B cell (primary cell): ENCODE measurements at regions not wholly inside any gene's neighbourhood (a gene's known extent, or its start where the extent isn't known, plus 50 kb on each side); places are given as distances from the start of the nearest gene placed in this dataset. TPM values are rescaled to one million over a fixed set of nuclear protein-coding genes. Genes with fewer than 3 reads are reported as not detected.

Experiments
- ATAC-seq: fragments of 200-7000 bp; cut with Tn5 transposase; one replicate; pipeline ENCODE4 v1.10.0; 2021; ENCODE audit warnings: low read depth, mild to moderate bottlenecking, moderate number of reproducible peaks, moderate library complexity
- CTCF ChIA-PET: fragments of 350-600 bp; sonication (Branson Sonifier 250); formaldehyde crosslinking; loops from one replicate; lab custom pipeline; 2021; ENCODE audit warnings: antibody characterized with exemption, inconsistent platforms; lab: Charles Lee
- POLR2A ChIA-PET: fragments of 350-600 bp; sonication (Branson Sonifier 250); formaldehyde crosslinking; loops from one replicate; lab custom pipeline; 2021; ENCODE audit warnings: antibody characterized with exemption; lab: Charles Lee
- DNase-seq: peaks from one replicate; pipeline ENCODE4 v3.0.0; 2013
- H2AFZ ChIP-seq: 2 replicates; pipeline ENCODE4 v1.6.1; 2012; ENCODE audit warnings: mild to moderate bottlenecking, low read depth, low read length; ENCODE audit not compliant: insufficient read depth, poor library complexity, severe bottlenecking
- H3K27ac ChIP-seq, 2 donors: 1 replicate in 1 of 2; 2 replicates in 1 of 2; pipeline ENCODE4 v1.5.1; 2012 to 2013; ENCODE audit warnings: low read length in 2 of 2, mild to moderate bottlenecking in 2 of 2, moderate library complexity in 1 of 2
- H3K27me3 ChIP-seq, 4 experiments: fragments of 200-600 bp in 1 of 4; sonication (generic) in 1 of 4; replicated peaks in 1 of 4; 1 replicate in 2 of 4; 2 replicates in 2 of 4; pipeline versions ENCODE4 v1.6.1 to v1.7.0; 2013 to 2016; ENCODE audit warnings: low read length in 3 of 4, mild to moderate bottlenecking in 2 of 4, mixed read lengths in 1 of 4, moderate library complexity in 1 of 4; ENCODE audit not compliant: insufficient read depth in 4 of 4, control insufficient read depth in 3 of 4; ENCODE audit errors: control extremely low read depth in 1 of 4
- H3K36me3 ChIP-seq, 2 experiments: replicated peaks in 1 of 2; 1 replicate in 1 of 2; 2 replicates in 1 of 2; pipeline versions ENCODE4 v1.6.1 to v1.7.1; 2013; ENCODE audit warnings: low read length in 1 of 2; ENCODE audit not compliant: insufficient read depth in 2 of 2, control insufficient read depth in 1 of 2; ENCODE audit errors: control extremely low read depth in 1 of 2, extremely low read depth in 1 of 2
- H3K4me1 ChIP-seq, 2 donors: fragments of 200-600 bp in 1 of 2; sonication (generic) in 1 of 2; 1 replicate in 1 of 2; 2 replicates in 1 of 2; pipeline versions ENCODE4 v1.5.1 to v1.6.1; 2013 to 2017; ENCODE audit warnings: low read length in 2 of 2; ENCODE audit not compliant: control insufficient read depth in 2 of 2, insufficient read depth in 2 of 2
- H3K4me2 ChIP-seq: replicated peaks from 2 replicates; pipeline ENCODE3; 2012; ENCODE audit warnings: mild to moderate bottlenecking, low read depth, low read length; ENCODE audit not compliant: poor library complexity, severe bottlenecking
- H3K4me3 ChIP-seq, 5 experiments: fragments of 200-600 bp in 1 of 5; sonication (generic) in 1 of 5; 1 replicate in 3 of 5; 2 replicates in 2 of 5; pipeline versions ENCODE4 v1.5.1 to v1.7.0; 2011 to 2016; ENCODE audit warnings: low read length in 4 of 5, mild to moderate bottlenecking in 4 of 5, low read depth in 2 of 5, control low read depth in 1 of 5, moderate library complexity in 1 of 5; ENCODE audit not compliant: insufficient read depth in 1 of 5; ENCODE audit errors: control extremely low read depth in 1 of 5, extremely low read depth in 1 of 5
- H3K79me2 ChIP-seq: fragments of 200-600 bp; sonication (generic); one replicate; pipeline ENCODE4 v1.6.0; 2016; ENCODE audit warnings: low read length; ENCODE audit not compliant: control insufficient read depth, insufficient read depth
- H3K9ac ChIP-seq: fragments of 200-600 bp; sonication (generic); 2 replicates; pipeline ENCODE4 v1.6.1; 2017; ENCODE audit warnings: mild to moderate bottlenecking, low read length, moderate library complexity
- H3K9me3 ChIP-seq, 3 donors: one replicate each; pipeline versions ENCODE4 v1.6.1 to v1.7.1; 2013; ENCODE audit warnings: low read length in 2 of 3; ENCODE audit not compliant: control insufficient read depth in 2 of 3, insufficient read depth in 1 of 3; ENCODE audit errors: control extremely low read depth in 1 of 3
- H4K20me1 ChIP-seq: 2 replicates; pipeline ENCODE4 v1.6.0; 2012; ENCODE audit warnings: mild to moderate bottlenecking, low read length; ENCODE audit not compliant: insufficient read depth, control insufficient read depth, poor library complexity, severe bottlenecking
- H3K27ac Mint-ChIP-seq: one replicate; pipeline ENCODE4 v1.8.0; 2021; ENCODE audit warnings: mixed read lengths
- H3K27me3 Mint-ChIP-seq: one replicate; pipeline ENCODE4 v1.8.0; 2021; ENCODE audit warnings: mixed read lengths
- H3K4me1 Mint-ChIP-seq: one replicate; pipeline ENCODE4 v1.8.0; 2021; ENCODE audit warnings: mixed read lengths
- H3K4me3 Mint-ChIP-seq: one replicate; pipeline ENCODE4 v1.8.0; 2021; ENCODE audit warnings: mixed read lengths
- H3K9me3 Mint-ChIP-seq: one replicate; pipeline ENCODE4 v1.8.0; 2022; ENCODE audit warnings: mixed read lengths; ENCODE audit not compliant: insufficient read depth
- EZH2 ChIP-seq: IDR thresholded peaks from 2 replicates; pipeline ENCODE4 v1.6.1; 2012; ENCODE audit warnings: borderline replicate concordance, low read depth, mild to moderate bottlenecking, moderate library complexity, low read length; ENCODE audit not compliant: insufficient read depth, poor library complexity, severe bottlenecking
- WGBS: methylation state at CpG from one replicate; pipeline ENCODE4 v1.1.5; 2013; ENCODE audit warnings: missing lambda C conversion rate; ENCODE audit not compliant: insufficient coverage; 5-methylcytosine and 5-hydroxymethylcytosine counted together
- intact Hi-C: fragments of 100-400 bp; cut with micrococcal nuclease; formaldehyde crosslinking; loops from one replicate; pipeline ENCODE4 v1.10.0; 2022
- small RNA-seq: library from RNA; depleted of rRNA; stranded (forward); fragments of <200 nt; gene quantifications from one replicate; pipeline ENCODE3, GENCODE V24; 2012; ENCODE audit warnings: low replicate concordance, low read depth; ENCODE audit not compliant: insufficient read length
- TF ChIP-seq, protein P1 (sequence below): fragments of 200-600 bp; IDR thresholded peaks from one replicate; pipeline ENCODE4 v1.8.0; 2022; ENCODE audit warnings: antibody characterized with exemption, mild to moderate bottlenecking

DNA sequence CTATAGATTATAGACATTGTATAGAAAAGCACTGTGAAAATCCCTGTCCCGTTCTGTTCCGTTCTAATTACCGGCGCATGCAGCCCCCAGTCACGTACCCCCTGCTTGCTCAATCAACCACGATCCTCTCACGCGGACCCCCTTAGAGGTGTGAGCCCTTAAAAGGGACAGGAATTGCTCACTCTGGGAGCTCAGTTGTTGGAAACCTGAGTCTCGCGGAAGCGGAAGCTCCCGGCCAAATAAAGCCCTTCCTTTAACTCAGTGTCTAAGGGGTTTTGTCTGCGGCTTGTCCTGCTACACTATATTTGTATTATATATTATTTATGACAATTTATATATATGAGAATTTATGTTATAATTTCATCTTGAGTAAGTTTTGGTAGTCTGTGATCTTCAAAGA is 213.6 kb upstream of the AMIGO2 start:
- ChIA-PET CTCF (no interaction called here), POLR2A (no interaction called here)
- no peak overlapping the region for H3K27ac Mint-ChIP-seq
- H2AFZ ChIP-seq = no peak overlapping the region
- peaks cover 2% of the 10 kb centered on the region for H3K9me3 Mint-ChIP-seq
- H3K27me3 ChIP-seq = no peaks in the 10 kb centered on the region
- H3K9ac ChIP-seq = no peak overlapping the region
- H3K4me3 ChIP-seq = no peak overlapping the region
- no peak for DNase-seq
- no peak overlapping the region for H3K4me2 ChIP-seq
- no peaks in the 10 kb centered on the region for H3K79me2 ChIP-seq
- no peak for ATAC-seq
- peaks cover 0 to 3% of the 10 kb centered on the region in 2 donors for H3K4me1 ChIP-seq
- WGBS = 100% methylated on average over 4 of the region's 13 CpGs
- H3K4me3 Mint-ChIP-seq = no peak overlapping the region
- TF ChIP-seq, protein P1, sequence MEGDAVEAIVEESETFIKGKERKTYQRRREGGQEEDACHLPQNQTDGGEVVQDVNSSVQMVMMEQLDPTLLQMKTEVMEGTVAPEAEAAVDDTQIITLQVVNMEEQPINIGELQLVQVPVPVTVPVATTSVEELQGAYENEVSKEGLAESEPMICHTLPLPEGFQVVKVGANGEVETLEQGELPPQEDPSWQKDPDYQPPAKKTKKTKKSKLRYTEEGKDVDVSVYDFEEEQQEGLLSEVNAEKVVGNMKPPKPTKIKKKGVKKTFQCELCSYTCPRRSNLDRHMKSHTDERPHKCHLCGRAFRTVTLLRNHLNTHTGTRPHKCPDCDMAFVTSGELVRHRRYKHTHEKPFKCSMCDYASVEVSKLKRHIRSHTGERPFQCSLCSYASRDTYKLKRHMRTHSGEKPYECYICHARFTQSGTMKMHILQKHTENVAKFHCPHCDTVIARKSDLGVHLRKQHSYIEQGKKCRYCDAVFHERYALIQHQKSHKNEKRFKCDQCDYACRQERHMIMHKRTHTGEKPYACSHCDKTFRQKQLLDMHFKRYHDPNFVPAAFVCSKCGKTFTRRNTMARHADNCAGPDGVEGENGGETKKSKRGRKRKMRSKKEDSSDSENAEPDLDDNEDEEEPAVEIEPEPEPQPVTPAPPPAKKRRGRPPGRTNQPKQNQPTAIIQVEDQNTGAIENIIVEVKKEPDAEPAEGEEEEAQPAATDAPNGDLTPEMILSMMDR = no peak
- TF ChIP-seq EZH2 = no peak
- H4K20me1 ChIP-seq = no peaks in the 10 kb centered on the region
- intact Hi-C loops = no loop called here
- H3K4me1 Mint-ChIP-seq = peaks cover 5% of the 10 kb centered on the region
- H3K9me3 ChIP-seq = peaks cover 0 to 6% (median 0%) of the 10 kb centered on the region in 3 donors
- H3K36me3 ChIP-seq = no peaks in the 10 kb centered on the region
- H3K27me3 Mint-ChIP-seq = no peaks in the 10 kb centered on the region
- no peak overlapping the region for H3K27ac ChIP-seq

DNA sequence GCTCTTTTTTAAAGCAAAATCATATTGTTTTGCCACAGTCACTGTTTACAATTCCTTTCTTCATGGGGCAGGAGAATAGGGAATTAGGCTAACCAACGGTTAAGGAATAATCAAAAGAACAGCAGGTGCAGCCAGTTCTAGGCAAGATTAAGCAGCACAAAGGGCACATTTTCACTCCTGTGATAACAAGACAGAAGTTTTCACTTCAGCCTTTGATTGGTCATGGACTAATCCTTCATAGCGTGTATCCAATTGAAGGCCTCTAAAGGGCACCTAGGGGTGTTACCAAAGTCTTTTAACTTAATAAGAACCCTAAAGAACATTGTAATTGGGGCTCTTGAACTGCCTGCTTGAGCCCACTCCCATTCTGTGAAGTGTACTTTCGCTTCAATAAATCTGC is 206.9 kb upstream of the AMIGO2 start:
- WGBS = 100% methylated on average over 2 of the region's 3 CpGs
- no peak overlapping the region for H3K4me2 ChIP-seq
- no peaks in the 10 kb centered on the region for H3K4me1 ChIP-seq
- ChIA-PET POLR2A (no interaction called here), CTCF (no interaction called here)
- H3K27me3 Mint-ChIP-seq = no peaks in the 10 kb centered on the region
- H3K4me3 ChIP-seq = no peak overlapping the region
- peaks cover under 1% of the 10 kb centered on the region for H3K4me1 Mint-ChIP-seq
- H2AFZ ChIP-seq = no peak overlapping the region
- ATAC-seq (no peak), DNase-seq (no peak)
- no peak overlapping the region for H3K9ac ChIP-seq
- TF ChIP-seq EZH2 = no peak
- TF ChIP-seq, protein P1 = no peak
- no peaks in the 10 kb centered on the region for H3K79me2 ChIP-seq
- no peaks in the 10 kb centered on the region for H4K20me1 ChIP-seq
- intact Hi-C loops = no loop called here
- no peaks in the 10 kb centered on the region for H3K36me3 ChIP-seq
- no peaks in the 10 kb centered on the region for H3K27me3 ChIP-seq
- no peaks in the 10 kb centered on the region for H3K9me3 Mint-ChIP-seq
- H3K4me3 Mint-ChIP-seq = no peak overlapping the region
- H3K27ac ChIP-seq = no peak overlapping the region
- peaks cover 0 to 3% (median 0%) of the 10 kb centered on the region in 3 donors for H3K9me3 ChIP-seq
- H3K27ac Mint-ChIP-seq = no peak overlapping the region

Small RNAs in the stretch of these regions (small RNA-seq; reads per million reads assigned to genes)
- gene AC004486.1 = not detected
- not detected for gene MIR4494
- gene RF00264 = not detected
